GM12878 (cell line): ENCODE measurements at regions not wholly inside any gene's neighbourhood (a gene's known extent, or its start where the extent isn't known, plus 50 kb on each side); places are given as distances from the start of the nearest gene placed in this dataset.

Source experiments
- ATAC-seq: fragments of 200-7000 bp; cut with Tn5 transposase; 3 replicates; pipeline ENCODE4 v1.9.1; 2020; ENCODE audit warnings: mild to moderate bottlenecking, moderate library complexity
- BruUV-seq: library from RNA; stranded (reverse); fragments of 400-500 nt; replicated peaks from 2 replicates; lab custom pipeline; 2021; lab: Mats Ljungman, UMichigan
- CTCF ChIA-PET: fragments of 300-600 bp; sonication (Branson Sonifier 250); formaldehyde crosslinking; extraction: SDS; loops from one replicate; lab custom pipeline; 2021; ENCODE audit warnings: inconsistent platforms; lab: Yijun Ruan, JAX
- POLR2A ChIA-PET: fragments of 350-600 bp; formaldehyde crosslinking; extraction: SDS; loops from one replicate; lab custom pipeline; 2021; ENCODE audit warnings: inconsistent platforms; lab: Charles Lee
- RAD21 ChIA-PET: fragments of 300-600 bp; sonication (Branson Sonifier 250); formaldehyde crosslinking; loops from one replicate; lab custom pipeline; 2023; ENCODE audit warnings: antibody characterized with exemption; ENCODE audit not compliant: unreplicated experiment; lab: Charles Lee
- SMC1A ChIA-PET: fragments of 300-600 bp; sonication (Branson Sonifier 250); formaldehyde crosslinking; loops from one replicate; lab custom pipeline; 2023; ENCODE audit not compliant: unreplicated experiment, uncharacterized antibody; lab: Charles Lee
- DNase-seq: peaks from one replicate; pipeline ENCODE4 v3.0.0-alpha.2; 2011; ENCODE audit warnings: low read depth, low spot score
- FAIRE-seq: peaks from 3 replicates; lab custom pipeline; 2011; peaks lifted over from hg19 to GRCh38; lab: Jason Lieb, UNC
- H2AFZ ChIP-seq: 2 replicates; pipeline ENCODE4 v1.6.0; 2011; ENCODE audit warnings: low read depth, low read length, control low read depth; ENCODE audit not compliant: control insufficient read depth
- H3K27ac ChIP-seq: 2 replicates; pipeline ENCODE4 v1.5.1; 2011; ENCODE audit warnings: control low read depth; ENCODE audit not compliant: control insufficient read depth, insufficient read depth
- H3K27me3 ChIP-seq, 2 experiments: replicated peaks in 1 of 2; 2 replicates each; pipeline versions ENCODE4 v1.6.0 to v1.6.1; 2011; ENCODE audit warnings: low read length in 1 of 2; ENCODE audit not compliant: control insufficient read depth in 2 of 2, insufficient read depth in 2 of 2
- H3K36me3 ChIP-seq, 2 experiments: 2 replicates each; pipeline ENCODE4 v1.5.1; 2011; ENCODE audit warnings: low read length in 1 of 2; ENCODE audit not compliant: control insufficient read depth in 2 of 2, insufficient read depth in 2 of 2
- H3K4me1 ChIP-seq: 2 replicates; pipeline ENCODE4 v1.6.1; 2011; ENCODE audit warnings: mild to moderate bottlenecking, low read length, moderate library complexity, mixed read lengths; ENCODE audit not compliant: control insufficient read depth, insufficient read depth
- H3K4me2 ChIP-seq: 2 replicates; pipeline ENCODE4 v1.6.0; 2011; ENCODE audit warnings: control low read depth; ENCODE audit not compliant: control insufficient read depth, insufficient read depth
- H3K4me3 ChIP-seq: fragments of 200-600 bp; sonication (generic); 2 replicates; pipeline ENCODE4 v1.5.1; 2016
- H3K79me2 ChIP-seq: 2 replicates; pipeline ENCODE4 v1.6.0; 2011; ENCODE audit warnings: low read length; ENCODE audit not compliant: control insufficient read depth, insufficient read depth
- H3K9ac ChIP-seq: 2 replicates; pipeline ENCODE4 v1.8.0; 2011; ENCODE audit warnings: low read length, control low read depth, mixed read lengths; ENCODE audit not compliant: control insufficient read depth, insufficient read depth
- H3K9me3 ChIP-seq: replicated peaks from 3 replicates; pipeline ENCODE4 v1.5.1; 2011; ENCODE audit warnings: mild to moderate bottlenecking, low read length; ENCODE audit not compliant: control insufficient read depth, insufficient read depth
- H4K20me1 ChIP-seq: 2 replicates; pipeline ENCODE4 v1.6.0; 2011; ENCODE audit not compliant: control insufficient read depth, insufficient read depth
- ATF7 ChIP-seq: fragments of 450-650 bp; IDR thresholded peaks from 2 replicates; pipeline ENCODE4 v1.6.1; 2016; ENCODE audit warnings: low read depth, mild to moderate bottlenecking
- CEBPZ ChIP-seq: fragments of 150-350 bp; IDR thresholded peaks from 2 replicates; pipeline ENCODE4 v1.6.1; 2016; ENCODE audit warnings: low read depth, low read length
- CREB1 ChIP-seq: IDR thresholded peaks from 2 replicates; pipeline ENCODE4 v1.6.1; 2012; ENCODE audit warnings: low read depth, mild to moderate bottlenecking, inconsistent platforms
- FOXK2 ChIP-seq: fragments of 450-650 bp; IDR thresholded peaks from 2 replicates; pipeline ENCODE4 v1.6.1; 2017; ENCODE audit warnings: mild to moderate bottlenecking, moderate library complexity
- IRF4 ChIP-seq: IDR thresholded peaks from 2 replicates; pipeline ENCODE4 v1.6.1; 2011; ENCODE audit warnings: low read depth, low read length
- KLF5 ChIP-seq: fragments of 450-650 bp; IDR thresholded peaks from 2 replicates; pipeline ENCODE4 v1.6.1; 2014; ENCODE audit warnings: mild to moderate bottlenecking; ENCODE audit not compliant: partially characterized antibody
- MAX ChIP-seq: IDR thresholded peaks from 2 replicates; pipeline ENCODE4 v1.6.1; 2012; ENCODE audit warnings: low read depth, low read length, improper control_type of control experiment
- MEF2B ChIP-seq: fragments of 450-650 bp; IDR thresholded peaks from 2 replicates; pipeline ENCODE4 v1.6.1; 2018; ENCODE audit warnings: mild to moderate bottlenecking, moderate library complexity; ENCODE audit not compliant: partially characterized antibody, poor library complexity, severe bottlenecking
- MTA3 ChIP-seq: IDR thresholded peaks from 2 replicates; pipeline ENCODE4 v1.6.1; 2012; ENCODE audit warnings: low read length, inconsistent platforms, borderline replicate concordance
- MXI1 ChIP-seq: fragments of 150-350 bp; IDR thresholded peaks from 2 replicates; pipeline ENCODE4 v1.6.1; 2011; ENCODE audit warnings: low read depth, mild to moderate bottlenecking, inconsistent platforms, low read length, improper control_type of control experiment
- POU2F2 ChIP-seq: IDR thresholded peaks from 3 replicates; pipeline ENCODE4 v1.6.1; 2011; ENCODE audit warnings: low read depth, mild to moderate bottlenecking, low read length, borderline replicate concordance
- RCOR1 ChIP-seq: conservative IDR thresholded peaks from 2 replicates; pipeline ENCODE4 v1.6.1; 2012; ENCODE audit warnings: low read depth, low read length, improper control_type of control experiment
- SREBF1 ChIP-seq: IDR thresholded peaks from 2 replicates; pipeline ENCODE4 v1.6.1; 2012; ENCODE audit warnings: mild to moderate bottlenecking, low read length
- SRF ChIP-seq, 2 experiments: IDR thresholded peaks; 2 replicates each; pipeline ENCODE4 v1.6.1; 2011; ENCODE audit warnings: low read depth in 2 of 2, low read length in 2 of 2, mild to moderate bottlenecking in 1 of 2, moderate library complexity in 1 of 2
- SUZ12 ChIP-seq: fragments of 200-600 bp; sonication (generic); IDR thresholded peaks from one replicate; pipeline ENCODE4 v1.6.1; 2018; ENCODE audit warnings: antibody characterized with exemption, mild to moderate bottlenecking; ENCODE audit not compliant: unreplicated experiment
- TAF1 ChIP-seq: IDR thresholded peaks from 2 replicates; pipeline ENCODE4 v1.6.1; 2011; ENCODE audit warnings: mild to moderate bottlenecking, low read depth, low read length, borderline replicate concordance
- ZBTB11 ChIP-seq: fragments of 450-650 bp; formaldehyde crosslinking; IDR thresholded peaks from 2 replicates; pipeline ENCODE4 v1.5.0; 2022; ENCODE audit warnings: mild to moderate bottlenecking, missing genetic modification characterization
- ZNF217 ChIP-seq: fragments of 450-650 bp; IDR thresholded peaks from 2 replicates; pipeline ENCODE4 v1.6.1; 2017; ENCODE audit warnings: antibody characterized with exemption, mild to moderate bottlenecking
- WGBS: methylation state at CpG from one replicate; pipeline ENCODE4 v1.1.6; 2016; ENCODE audit warnings: low lambda C conversion rate; ENCODE audit not compliant: insufficient replicate concordance, insufficient coverage; ENCODE audit errors: missing lambda C conversion rate; 5-methylcytosine and 5-hydroxymethylcytosine counted together
- in situ Hi-C: fragments of 300-500 bp; cut with MboI; formaldehyde crosslinking; loops from 9 replicates; pipeline ENCODE4 v1.14.3; 2018; ENCODE audit warnings: mixed read lengths
- intact Hi-C: fragments of 100-400 bp; cut with micrococcal nuclease; formaldehyde crosslinking; loops from one replicate; pipeline ENCODE4 v1.14.2; 2022; ENCODE audit not compliant: unreplicated experiment

- no peak for TF ChIP-seq FOXK2
- TF ChIP-seq ZNF217, result no peak
- TF ChIP-seq SRF (IDR thresholded peaks at IDR 0.05; ENCODE audit: low read depth in 2 of 2, low read length in 2 of 2), result no peak
- TF ChIP-seq MEF2B, result no peak
- TF ChIP-seq ZBTB11 (CRISPR knock-in tag), result no peak
Observed at GRCh38 chr22:47270463-47271135, 508.1 kb downstream of the TBC1D22A start (continued).

GRCh38 chr22:47269516-47270088 is 507.2 kb downstream of the TBC1D22A start:
- RAD21 ChIA-PET, result no interaction called here
- Histone ChIP-seq H3K79me2 (no peaks in the 10 kb centered on the region), H3K4me2 (no peak overlapping the region), H2AFZ (no peak overlapping the region), H3K9ac (no peak overlapping the region), H3K9me3 (no peaks in the 10 kb centered on the region; the same call in 2 of the 3 replicates), H3K36me3 (no peaks in the 10 kb centered on the region), H3K27me3 (no peaks in the 10 kb centered on the region), H3K4me1 (no peaks in the 10 kb centered on the region), H3K4me3 (no peak overlapping the region), H4K20me1 (no peaks in the 10 kb centered on the region), H3K27ac (no peak overlapping the region)
- ATAC-seq (no peak), DNase-seq (no peak), FAIRE-seq (no peak)
- SMC1A ChIA-PET, result no interaction called here
- intact Hi-C loops (no loop called here), in situ Hi-C loops (no loop called here)
- POLR2A ChIA-PET, result no interaction called here
- CTCF ChIA-PET, result no interaction called here
- no TSS peak for BruUV-seq
- 18% methylated on average over 6 of the region's 6 CpGs for WGBS
- TF ChIP-seq KLF5 (no peak), ATF7 (no peak), SREBF1 (no peak), RCOR1 (no peak), IRF4 (no peak), CEBPZ (no peak), SUZ12 (no peak), MXI1 (no peak), MTA3 (no peak), MAX (no peak), CREB1 (no peak), TAF1 (no peak), POU2F2 (no peak)
